ENCODE measurements at regions not wholly inside any gene's neighbourhood (a gene's known extent, or its start where the extent isn't known, plus 50 kb on each side); places are given as distances from the start of the nearest gene placed in this dataset.

DNA sequence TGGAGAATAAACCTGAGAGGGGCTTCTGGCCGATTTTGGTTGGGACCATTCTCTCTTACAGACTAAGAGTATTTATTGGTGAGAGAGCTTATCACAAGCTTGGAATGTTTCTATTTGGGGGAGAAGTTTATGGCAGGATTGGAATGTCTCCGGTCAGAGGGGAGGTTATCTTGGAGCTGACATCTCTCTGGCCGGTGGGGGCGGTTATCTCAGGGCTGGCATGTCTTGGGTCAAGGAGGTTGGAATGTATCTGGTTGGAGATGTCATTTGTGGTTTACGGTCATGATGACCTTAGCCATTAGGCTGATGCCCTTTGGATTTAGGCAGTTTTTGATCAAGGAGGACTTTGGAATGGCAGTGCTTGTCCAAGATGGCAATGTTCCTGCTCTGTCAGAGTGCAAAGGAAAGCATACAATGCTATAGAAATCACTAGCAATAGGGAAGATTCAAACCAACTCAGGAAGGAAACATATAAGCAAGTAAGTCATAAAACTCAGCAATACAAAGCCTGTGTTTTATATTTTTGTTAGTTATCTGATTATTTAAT is 362.4 kb upstream of the LRATD1 start:
- TF ChIP-seq, protein P1, sequence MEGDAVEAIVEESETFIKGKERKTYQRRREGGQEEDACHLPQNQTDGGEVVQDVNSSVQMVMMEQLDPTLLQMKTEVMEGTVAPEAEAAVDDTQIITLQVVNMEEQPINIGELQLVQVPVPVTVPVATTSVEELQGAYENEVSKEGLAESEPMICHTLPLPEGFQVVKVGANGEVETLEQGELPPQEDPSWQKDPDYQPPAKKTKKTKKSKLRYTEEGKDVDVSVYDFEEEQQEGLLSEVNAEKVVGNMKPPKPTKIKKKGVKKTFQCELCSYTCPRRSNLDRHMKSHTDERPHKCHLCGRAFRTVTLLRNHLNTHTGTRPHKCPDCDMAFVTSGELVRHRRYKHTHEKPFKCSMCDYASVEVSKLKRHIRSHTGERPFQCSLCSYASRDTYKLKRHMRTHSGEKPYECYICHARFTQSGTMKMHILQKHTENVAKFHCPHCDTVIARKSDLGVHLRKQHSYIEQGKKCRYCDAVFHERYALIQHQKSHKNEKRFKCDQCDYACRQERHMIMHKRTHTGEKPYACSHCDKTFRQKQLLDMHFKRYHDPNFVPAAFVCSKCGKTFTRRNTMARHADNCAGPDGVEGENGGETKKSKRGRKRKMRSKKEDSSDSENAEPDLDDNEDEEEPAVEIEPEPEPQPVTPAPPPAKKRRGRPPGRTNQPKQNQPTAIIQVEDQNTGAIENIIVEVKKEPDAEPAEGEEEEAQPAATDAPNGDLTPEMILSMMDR (IDR thresholded peaks at IDR 0.05), result no peak
- TF ChIP-seq POLR2A (IDR thresholded peaks at IDR 0.05), result no peak

All from testis (tissue), 2 donors.